Ovary (tissue), 7 donors: ENCODE measurements at regions not wholly inside any gene's neighbourhood (a gene's known extent, or its start where the extent isn't known, plus 50 kb on each side); places are given as distances from the start of the nearest gene placed in this dataset.

ENCODE experiments used
- DNase-seq, 5 donors: peaks; one replicate each; pipeline ENCODE4 v3.0.0-alpha.2; 2019 to 2020
- H3K27ac ChIP-seq, 2 donors: fragments of 200-600 bp; one replicate each; pipeline versions ENCODE4 v1.5.1 to v1.8.0; 2019 to 2022
- H3K27me3 ChIP-seq: fragments of 200-600 bp; one replicate; pipeline ENCODE4 v1.8.0; 2022
- H3K36me3 ChIP-seq: fragments of 200-600 bp; sonication (generic); one replicate; pipeline ENCODE4 v1.5.1; 2019
- H3K4me1 ChIP-seq: one replicate; pipeline ENCODE4 v1.8.1; 2013; ENCODE audit warnings: mild to moderate bottlenecking, moderate library complexity; ENCODE audit not compliant: insufficient read depth
- H3K4me3 ChIP-seq: fragments of 200-600 bp; sonication (generic); one replicate; pipeline ENCODE4 v1.5.1; 2017
- H3K9me3 ChIP-seq, 2 donors: fragments of 200-600 bp in 1 of 2; sonication (generic) in 1 of 2; one replicate each; pipeline versions ENCODE4 v1.5.1 to v1.8.1; 2013 to 2019; ENCODE audit warnings: mild to moderate bottlenecking in 1 of 2, moderate library complexity in 1 of 2
- CTCF ChIP-seq, 3 donors: fragments of 450-650 bp in 2 of 3; fragments of 200-600 bp in 1 of 3; IDR thresholded peaks; one replicate each; pipeline versions ENCODE4 v1.5.1 to v1.8.0; 2016 to 2022; ENCODE audit warnings: antibody characterized with exemption in 3 of 3, mild to moderate bottlenecking in 1 of 3
- EP300 ChIP-seq: sonication (generic); formaldehyde crosslinking; IDR thresholded peaks from one replicate; pipeline ENCODE4 v1.6.1; 2017; ENCODE audit warnings: antibody characterized with exemption
- POLR2A ChIP-seq: fragments of 450-650 bp; IDR thresholded peaks from one replicate; pipeline ENCODE4 v1.6.1; 2017; ENCODE audit warnings: antibody characterized with exemption, mild to moderate bottlenecking, moderate library complexity
- WGBS, 3 donors: extraction: QIAGEN DNeasy Blood & Tissue Kit in 1 of 3; methylation state at CpG; one replicate each; pipeline versions ENCODE4 v1.1.5 to v1.1.7; 2013 to 2017; 5-methylcytosine and 5-hydroxymethylcytosine counted together
- intact Hi-C, 4 donors: fragments of 100-400 bp; cut with DNase I; formaldehyde crosslinking; loops; one replicate each; pipeline versions ENCODE4 v1.11.0 to v1.15.1; 2022 to 2023
- donor health status: DM: no; HTN: no; CAD: no; lungs with moderate emphysema.
- donor health status: DM: no; HTN: no; CAD: no.
- donor health status: Bipolar disorder and iron deficiency.
- donor health status: DM: no; HTN: no; CAD: no.
- donor health status: DM: yes; HTN: yes; CAD: no.

GRCh38 chr11:23840872-23841271, 656.0 kb upstream of the LUZP2 start:
- no peak overlapping the region for H3K4me3 ChIP-seq
- no peak for DNase-seq
- no peaks in the 10 kb centered on the region for H3K4me1 ChIP-seq
- no peaks in the 10 kb centered on the region for H3K36me3 ChIP-seq
- intact Hi-C loops = no loop called here
- no peak overlapping the region for H3K27ac ChIP-seq
- TF ChIP-seq POLR2A (no peak), EP300 (no peak), CTCF (IDR thresholded peaks at IDR 0.05) (no peak)
- H3K9me3 ChIP-seq = no peaks in the 10 kb centered on the region
- H3K27me3 ChIP-seq = no peaks in the 10 kb centered on the region
- 92 to 94% (median 93%) methylated on average over 3 of the region's 3 CpGs for WGBS, 3 donors

- no peak for TF ChIP-seq POLR2A
- no peak for TF ChIP-seq EP300
- TF ChIP-seq CTCF (IDR thresholded peaks at IDR 0.05) = no peak
- H3K4me1 ChIP-seq = no peaks in the 10 kb centered on the region
- no peak overlapping the region for H3K27ac ChIP-seq
- DNase-seq = no peak
- no peaks in the 10 kb centered on the region for H3K27me3 ChIP-seq
- H3K36me3 ChIP-seq = no peaks in the 10 kb centered on the region
- intact Hi-C loops = no loop called here
- H3K4me3 ChIP-seq = no peak overlapping the region
- 80 to 83% (median 80%) methylated on average over 5 of the region's 5 CpGs for WGBS, 3 donors
- H3K9me3 ChIP-seq = no peaks in the 10 kb centered on the region
Measured at GRCh38 chr11:23846902-23847422, 649.9 kb upstream of the LUZP2 start.

DNA sequence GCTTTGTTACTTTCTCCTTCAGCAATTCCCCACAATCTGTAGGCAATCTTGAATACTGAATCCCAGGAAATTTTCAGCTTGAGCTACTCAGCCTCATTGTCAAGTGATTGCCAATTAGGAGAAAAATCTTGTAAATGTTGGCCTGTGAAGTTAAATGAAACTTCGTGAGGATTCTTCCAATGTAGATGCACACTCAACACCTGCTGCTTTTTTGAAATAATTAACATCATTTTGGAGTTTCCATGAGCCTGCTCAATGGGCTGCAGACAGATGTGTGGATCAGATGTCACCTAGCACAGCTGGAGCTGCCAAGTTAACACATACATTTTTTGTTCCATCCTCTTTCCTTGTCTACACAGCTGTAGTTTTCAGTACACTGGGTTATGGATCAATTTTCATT, 645.6 kb upstream of the LUZP2 start:
- DNase-seq = no peak
- no peak overlapping the region for H3K4me3 ChIP-seq
- H3K9me3 ChIP-seq = no peaks in the 10 kb centered on the region
- intact Hi-C loops = no loop called here
- no peaks in the 10 kb centered on the region for H3K4me1 ChIP-seq
- H3K27me3 ChIP-seq = no peaks in the 10 kb centered on the region
- H3K36me3 ChIP-seq = no peaks in the 10 kb centered on the region
- H3K27ac ChIP-seq = no peak overlapping the region
- TF ChIP-seq CTCF (IDR thresholded peaks at IDR 0.05) (no peak), EP300 (no peak), POLR2A (no peak)
- WGBS, 3 donors = 79 to 85% (median 84%) methylated on average over 1 of the region's 1 CpG

DNA sequence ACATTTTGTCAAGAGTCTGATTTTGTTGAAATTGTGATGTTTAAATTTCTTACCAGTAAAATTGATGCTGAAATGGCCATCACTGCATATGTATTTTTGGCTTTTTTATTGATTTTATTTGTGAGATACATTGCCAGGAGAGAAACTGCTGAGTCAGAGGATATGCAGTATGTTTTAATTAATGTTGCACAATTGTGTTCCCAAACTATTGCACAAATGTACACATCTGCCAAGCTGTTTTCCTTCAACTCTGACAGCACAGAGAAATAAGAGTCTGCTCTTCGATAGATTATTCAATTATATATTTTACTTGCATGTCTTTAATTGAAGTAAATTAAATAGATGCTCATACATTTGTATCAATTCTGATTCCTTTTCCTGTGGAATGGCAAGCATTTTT, 640.2 kb upstream of the LUZP2 start:
- H3K27ac ChIP-seq = no peak overlapping the region
- TF ChIP-seq CTCF (IDR thresholded peaks at IDR 0.05) (no peak), EP300 (no peak), POLR2A (no peak)
- H3K27me3 ChIP-seq = no peaks in the 10 kb centered on the region
- no peaks in the 10 kb centered on the region for H3K9me3 ChIP-seq
- DNase-seq = no peak
- WGBS, 3 donors = 9 to 20% (median 12%) methylated on average over 1 of the region's 1 CpG
- H3K4me1 ChIP-seq = no peaks in the 10 kb centered on the region
- no peak overlapping the region for H3K4me3 ChIP-seq
- no peaks in the 10 kb centered on the region for H3K36me3 ChIP-seq
- intact Hi-C loops = no loop called here

- no peak for DNase-seq
- Histone ChIP-seq H3K9me3 (no peaks in the 10 kb centered on the region), H3K27ac (no peak overlapping the region), H3K4me1 (no peaks in the 10 kb centered on the region), H3K36me3 (no peaks in the 10 kb centered on the region), H3K4me3 (no peak overlapping the region), H3K27me3 (no peaks in the 10 kb centered on the region)
- intact Hi-C loops = no loop called here
- TF ChIP-seq CTCF (IDR thresholded peaks at IDR 0.05) (no peak), EP300 (no peak), POLR2A (no peak)
Measured at GRCh38 chr11:23859087-23859486, 637.8 kb upstream of the LUZP2 start.
